OCI-LY3 (cell line): ENCODE measurements at regions not wholly inside any gene's neighbourhood (a gene's known extent, or its start where the extent isn't known, plus 50 kb on each side); places are given as distances from the start of the nearest gene placed in this dataset.

Experiments used
- EZH2phosphoT487 ChIP-seq: fragments of 200-600 bp; shearing (Covaris generic); IDR thresholded peaks from 2 replicates; pipeline ENCODE4 v1.6.1; 2018; ENCODE audit warnings: antibody characterized with exemption, mixed run types, low read depth
- TF ChIP-seq, protein P1 (sequence below): fragments of 200-600, 300-600 bp; sonication (generic); IDR thresholded peaks from 2 replicates; pipeline ENCODE4 v1.5.1; 2014; ENCODE audit warnings: antibody characterized with exemption, low read length, low read depth

DNA sequence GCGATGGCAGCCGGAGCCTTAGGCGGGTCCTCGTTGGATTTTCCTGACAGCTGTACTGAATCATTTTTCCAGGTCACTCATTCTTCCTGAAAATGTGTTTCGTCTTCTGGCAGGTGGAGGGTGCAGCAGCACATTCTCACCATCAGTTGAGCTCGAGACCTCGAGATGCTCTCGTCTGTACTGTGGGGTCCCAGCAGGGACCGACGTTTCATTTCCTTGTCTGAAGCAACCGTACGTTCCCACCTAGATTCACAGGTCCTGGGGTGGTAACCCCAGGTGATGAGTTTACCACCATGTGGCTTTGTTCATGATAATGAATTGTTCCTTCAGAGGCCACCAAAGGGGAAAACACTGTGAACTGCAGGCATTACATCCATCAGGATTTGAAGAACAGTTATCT is 298.5 kb upstream of the FOXK1 start:
- TF ChIP-seq, protein P1, sequence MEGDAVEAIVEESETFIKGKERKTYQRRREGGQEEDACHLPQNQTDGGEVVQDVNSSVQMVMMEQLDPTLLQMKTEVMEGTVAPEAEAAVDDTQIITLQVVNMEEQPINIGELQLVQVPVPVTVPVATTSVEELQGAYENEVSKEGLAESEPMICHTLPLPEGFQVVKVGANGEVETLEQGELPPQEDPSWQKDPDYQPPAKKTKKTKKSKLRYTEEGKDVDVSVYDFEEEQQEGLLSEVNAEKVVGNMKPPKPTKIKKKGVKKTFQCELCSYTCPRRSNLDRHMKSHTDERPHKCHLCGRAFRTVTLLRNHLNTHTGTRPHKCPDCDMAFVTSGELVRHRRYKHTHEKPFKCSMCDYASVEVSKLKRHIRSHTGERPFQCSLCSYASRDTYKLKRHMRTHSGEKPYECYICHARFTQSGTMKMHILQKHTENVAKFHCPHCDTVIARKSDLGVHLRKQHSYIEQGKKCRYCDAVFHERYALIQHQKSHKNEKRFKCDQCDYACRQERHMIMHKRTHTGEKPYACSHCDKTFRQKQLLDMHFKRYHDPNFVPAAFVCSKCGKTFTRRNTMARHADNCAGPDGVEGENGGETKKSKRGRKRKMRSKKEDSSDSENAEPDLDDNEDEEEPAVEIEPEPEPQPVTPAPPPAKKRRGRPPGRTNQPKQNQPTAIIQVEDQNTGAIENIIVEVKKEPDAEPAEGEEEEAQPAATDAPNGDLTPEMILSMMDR = no peak
- no peak for TF ChIP-seq EZH2phosphoT487
